ENCODE measurements at regions not wholly inside any gene's neighbourhood (a gene's known extent, or its start where the extent isn't known, plus 50 kb on each side); places are given as distances from the start of the nearest gene placed in this dataset.
A peak's percentile ranks its signal among the peaks of the same experiment; 100 is the strongest.

DNA sequence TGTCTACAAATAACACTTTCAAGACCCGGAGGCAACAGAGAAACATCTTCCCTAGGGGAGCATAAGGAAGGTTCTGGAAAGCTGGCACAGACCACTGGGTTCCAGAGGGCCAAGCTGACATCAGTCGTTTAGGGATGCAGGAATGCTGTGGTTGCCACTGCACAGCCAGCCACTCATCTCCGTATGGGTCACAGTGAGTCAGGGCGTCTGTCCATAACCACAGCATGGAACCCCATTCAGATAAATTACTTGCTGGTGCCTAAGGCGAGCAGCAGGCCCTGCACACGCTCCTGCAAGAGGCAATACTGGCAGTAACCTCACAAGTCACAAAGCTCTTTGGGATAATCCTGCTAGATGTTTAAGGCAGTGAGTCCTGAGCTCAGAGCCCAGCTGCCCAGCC, 140.9 kb upstream of the UBL3 start:
- peak; percentile 94 for DNase-seq

DNA sequence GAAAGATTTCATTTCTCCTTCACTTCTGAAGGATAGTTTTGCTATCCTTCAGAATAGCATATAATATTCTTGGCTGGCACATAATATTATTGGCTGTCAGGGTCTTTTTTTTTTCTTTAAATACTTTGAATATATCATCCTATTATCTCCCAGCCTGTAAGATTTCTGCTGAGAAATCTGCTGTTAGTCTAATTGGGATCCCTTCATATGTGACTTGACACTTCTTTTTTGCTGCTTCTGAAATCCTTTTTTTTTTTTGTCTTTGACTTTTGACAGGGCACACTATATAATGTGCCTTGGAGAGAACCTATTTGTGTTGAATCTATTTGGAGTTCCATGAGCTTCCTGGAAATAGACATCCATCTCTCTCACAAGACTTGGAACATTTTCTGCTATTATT, 136.9 kb upstream of the UBL3 start:
- DNase-seq = no peak

DNA sequence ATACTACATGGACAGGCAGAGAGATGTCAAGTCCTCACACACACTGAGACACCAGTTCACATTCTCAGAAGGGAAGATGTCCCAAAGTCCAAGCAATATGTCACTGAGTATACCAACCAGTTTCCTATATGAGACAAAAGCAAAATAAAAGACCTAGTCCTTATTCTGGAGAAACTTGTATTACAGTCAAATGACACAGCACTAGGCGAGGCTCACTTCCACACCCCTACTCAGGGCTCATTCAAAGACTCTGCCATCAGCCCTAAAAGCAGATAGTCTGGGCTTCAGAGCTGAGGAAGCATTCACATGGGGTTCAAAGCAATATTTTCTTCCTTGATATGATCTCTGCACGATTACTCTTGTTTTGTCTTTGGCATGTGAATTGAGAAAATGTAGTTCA, 129.9 kb upstream of the UBL3 start:
- DNase-seq = no peak

DNA sequence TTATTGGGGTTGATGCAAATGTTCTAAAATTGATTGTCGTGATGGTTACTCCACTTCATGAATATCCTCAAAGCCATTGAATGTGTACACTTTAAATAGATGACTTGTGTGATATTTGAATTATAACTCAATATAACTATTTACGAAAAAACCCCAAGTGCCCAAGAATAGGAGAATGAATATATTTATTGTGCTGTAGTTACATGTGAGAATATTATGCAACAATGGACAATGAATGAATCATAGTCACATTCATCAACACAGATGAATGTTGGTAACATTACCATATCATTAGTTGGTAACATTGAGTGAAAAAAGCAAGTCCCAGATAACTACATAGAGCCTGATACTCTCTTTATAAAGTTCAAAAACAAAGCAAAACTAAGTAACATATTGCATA, 127.8 kb upstream of the UBL3 start:
- no peak for DNase-seq

DNA sequence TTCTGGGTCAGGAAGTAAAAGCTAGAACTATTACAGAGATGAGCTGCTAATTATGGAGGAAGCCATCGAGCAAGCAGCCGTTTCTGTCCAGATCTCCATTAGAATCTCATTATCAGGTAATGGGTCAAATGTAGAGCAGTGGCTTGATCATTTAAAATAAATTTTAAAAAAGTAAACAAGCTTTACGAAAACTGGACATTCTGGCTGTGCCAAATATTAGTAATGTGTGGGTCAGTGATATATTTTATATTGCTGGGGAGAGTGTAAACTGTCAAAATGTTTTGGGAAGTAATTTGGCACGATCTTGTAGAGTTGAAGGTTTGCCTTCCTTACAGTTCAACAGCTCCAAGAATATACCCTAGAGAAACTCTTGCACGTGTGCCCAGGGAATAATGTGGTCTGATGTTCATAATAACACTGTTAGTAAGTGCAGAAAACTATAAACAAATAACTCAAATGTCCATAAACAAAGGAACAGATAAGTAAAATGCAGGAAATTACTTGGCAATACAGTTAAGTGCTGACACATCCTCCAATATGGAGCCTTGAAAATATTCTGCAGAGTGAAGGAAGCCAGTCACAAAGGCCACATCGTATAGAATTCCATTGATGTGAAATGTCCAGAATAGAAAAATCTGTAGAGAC, 127.2 kb upstream of the UBL3 start:
- no peak for DNase-seq

DNA sequence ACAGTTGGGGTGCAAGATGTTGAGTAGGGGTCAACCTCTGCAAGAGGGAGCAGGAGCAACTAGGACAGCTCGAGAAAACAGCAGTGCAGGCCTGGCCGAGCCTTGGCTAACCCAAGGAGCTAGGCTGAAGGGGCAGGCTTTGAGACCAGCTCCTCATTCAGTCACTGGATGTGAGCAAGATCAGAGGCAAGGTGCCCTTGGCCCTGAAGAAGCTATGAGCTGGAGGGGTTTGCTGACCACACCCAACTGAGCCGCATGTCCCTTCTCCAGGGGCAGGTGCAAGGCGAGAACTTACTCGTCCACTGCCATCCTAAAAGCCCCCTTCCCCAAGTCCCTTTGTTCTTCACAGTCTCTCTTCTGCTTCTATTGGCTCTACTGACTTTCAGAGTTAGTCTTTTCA, 126.1 kb upstream of the UBL3 start:
- no peak for DNase-seq

DNA sequence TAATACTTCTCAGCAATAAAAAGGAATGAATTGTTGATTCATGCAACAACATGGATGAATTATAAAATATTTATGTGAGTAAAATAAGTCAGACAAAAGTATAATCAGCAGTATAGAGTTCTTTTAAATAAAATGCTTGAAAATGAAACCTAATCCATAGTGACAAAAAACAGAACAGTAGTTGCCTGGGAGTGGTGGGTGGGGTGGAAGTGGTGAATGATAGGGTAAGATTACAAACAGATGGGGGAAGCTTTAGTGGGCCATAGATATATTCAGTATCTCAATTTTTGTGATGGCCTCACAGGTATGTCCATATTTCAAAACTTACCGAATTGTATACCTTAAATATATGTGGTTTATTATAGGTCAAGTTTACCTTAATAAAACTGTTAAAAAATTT, 124.9 kb upstream of the UBL3 start:
- DNase-seq = no peak

DNA sequence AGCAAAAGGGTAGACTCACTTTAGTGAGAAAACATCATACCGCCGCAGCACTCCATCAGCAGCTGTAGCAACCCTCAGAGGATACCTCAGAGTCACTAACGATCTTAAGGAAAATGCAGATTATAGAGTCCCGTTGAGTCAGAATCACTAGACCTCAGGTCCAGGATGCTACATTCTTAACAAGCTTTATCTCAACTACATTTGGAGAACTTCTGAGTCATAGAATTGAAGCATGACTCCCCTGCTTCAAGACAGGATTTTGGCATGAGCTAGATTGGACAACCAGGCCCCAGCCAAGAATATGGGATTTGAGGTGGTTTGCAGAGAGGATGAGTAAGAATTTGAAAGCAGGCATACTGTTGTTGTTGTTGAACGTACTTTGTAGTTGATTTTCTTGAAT, 118.9 kb upstream of the UBL3 start:
- DNase-seq = peak; percentile 89

DNA sequence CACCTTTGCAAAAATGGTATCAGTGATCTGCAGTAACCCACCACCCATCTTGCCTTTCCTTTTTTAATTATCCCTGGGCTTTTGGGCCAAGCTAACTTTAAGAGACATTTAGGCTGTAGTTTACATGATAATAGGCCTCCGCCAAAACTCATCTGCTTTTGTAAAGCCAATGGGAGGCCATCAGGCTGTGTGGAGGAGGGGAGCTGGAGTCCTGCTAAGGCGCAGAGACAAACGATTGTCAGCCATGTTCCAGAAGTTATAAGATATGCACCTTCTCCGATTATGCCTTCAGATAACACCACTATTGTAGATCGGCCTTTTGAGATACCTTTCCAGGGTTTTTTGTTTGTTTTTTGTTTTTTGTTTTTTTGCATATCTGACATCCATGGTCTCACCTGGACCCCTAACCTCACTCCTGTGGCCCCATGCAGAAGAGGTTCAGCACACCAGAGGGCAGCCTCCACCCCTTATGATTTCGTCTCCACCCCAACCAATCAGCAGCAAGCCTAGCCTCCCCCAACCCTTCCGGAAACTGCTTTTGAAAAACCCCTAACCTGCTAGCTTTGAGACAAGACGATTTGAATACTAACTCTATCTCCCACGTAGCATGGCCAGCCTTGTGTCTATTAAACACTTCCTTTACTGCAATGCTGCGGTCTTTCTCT, 113.9 kb upstream of the UBL3 start:
- no peak for DNase-seq

DNA sequence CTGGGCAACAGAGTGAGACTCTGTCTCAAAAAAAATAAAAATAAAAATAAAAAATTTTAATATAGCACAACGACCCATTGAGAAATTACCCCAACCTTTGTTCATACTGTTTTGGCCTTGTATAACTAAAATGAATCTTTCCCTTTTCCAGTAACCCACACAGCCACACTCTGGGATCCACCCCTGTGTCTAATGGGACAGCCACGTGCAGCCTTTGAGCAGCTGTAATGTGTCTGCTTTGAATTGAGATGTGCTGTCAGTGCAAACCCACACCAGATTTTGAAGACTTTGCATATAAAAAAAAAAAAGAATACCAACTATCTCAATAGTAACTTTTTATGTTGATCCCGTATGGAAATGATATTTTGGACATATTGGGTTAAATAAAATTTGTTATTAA, 112.7 kb upstream of the UBL3 start:
- no peak for DNase-seq

DNA sequence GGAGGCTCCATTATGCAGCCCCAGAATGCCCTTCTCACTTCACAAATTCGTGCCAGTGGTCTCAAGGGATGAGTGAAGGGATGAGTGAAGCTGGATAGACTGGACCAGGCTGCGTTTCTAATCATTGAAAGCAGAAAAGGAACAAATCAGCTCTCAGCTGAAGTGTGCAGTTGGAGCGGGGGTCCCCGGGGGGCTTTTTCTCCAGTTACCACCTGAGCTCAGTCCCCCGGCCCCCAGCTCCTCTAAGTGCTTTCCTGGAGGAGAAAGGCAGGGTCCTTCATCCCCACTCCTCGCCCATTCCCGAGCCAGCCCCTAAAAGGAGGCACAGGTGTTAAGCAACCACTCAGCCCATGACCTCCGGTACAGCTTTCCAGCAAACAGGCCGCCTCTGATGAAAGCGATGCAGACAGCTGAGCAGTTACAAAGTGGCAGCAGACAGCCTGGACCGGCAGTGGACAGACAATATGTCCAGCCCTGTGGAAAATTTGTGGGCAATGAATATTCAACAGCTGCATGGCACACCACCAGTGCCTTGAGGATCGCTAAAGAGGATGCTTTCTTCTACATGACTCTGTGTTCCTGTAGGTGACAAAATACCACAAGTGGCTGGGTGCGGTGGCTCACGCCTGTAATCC, 110.7 kb upstream of the UBL3 start:
- DNase-seq = no peak

DNA sequence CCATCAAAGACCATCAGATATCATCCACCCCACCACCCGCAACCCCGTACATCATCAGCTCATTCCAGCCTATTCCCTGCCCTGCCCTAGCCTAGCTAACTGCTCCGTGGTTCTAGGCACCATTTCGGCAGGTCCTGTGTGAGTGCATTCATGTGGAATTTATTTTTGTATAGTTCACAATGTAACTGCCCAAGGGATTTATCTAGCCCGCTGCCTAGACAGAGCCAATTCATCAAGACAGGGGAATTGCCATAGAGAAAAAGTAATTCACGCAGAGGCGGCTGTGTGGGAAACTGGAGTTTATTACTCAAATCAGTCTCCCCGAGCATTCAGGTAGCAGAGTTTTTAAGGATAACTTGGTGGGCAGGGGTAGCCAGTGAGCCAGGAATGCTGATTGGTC, 109.2 kb upstream of the UBL3 start:
- DNase-seq = no peak

DNA sequence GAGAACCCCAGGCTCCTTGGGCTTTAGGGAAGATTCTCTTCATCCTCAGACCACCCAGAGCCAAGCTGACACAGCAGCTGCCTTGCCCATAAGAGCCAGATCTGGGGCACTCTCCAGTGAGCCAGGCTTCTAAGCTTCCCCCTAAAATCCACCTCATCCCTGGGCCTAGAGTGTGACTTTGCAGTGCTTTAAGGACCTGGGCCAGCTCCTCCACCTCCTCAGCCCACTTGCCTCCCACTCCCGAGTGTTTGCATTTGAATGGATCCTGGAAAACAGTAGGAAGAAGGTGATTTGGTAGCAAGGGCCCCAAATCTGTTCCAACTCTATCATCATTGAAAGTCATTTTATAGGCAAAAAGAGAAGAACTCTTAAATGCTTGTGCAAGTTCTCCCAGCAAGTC, 108.7 kb upstream of the UBL3 start:
- no peak for DNase-seq

DNA sequence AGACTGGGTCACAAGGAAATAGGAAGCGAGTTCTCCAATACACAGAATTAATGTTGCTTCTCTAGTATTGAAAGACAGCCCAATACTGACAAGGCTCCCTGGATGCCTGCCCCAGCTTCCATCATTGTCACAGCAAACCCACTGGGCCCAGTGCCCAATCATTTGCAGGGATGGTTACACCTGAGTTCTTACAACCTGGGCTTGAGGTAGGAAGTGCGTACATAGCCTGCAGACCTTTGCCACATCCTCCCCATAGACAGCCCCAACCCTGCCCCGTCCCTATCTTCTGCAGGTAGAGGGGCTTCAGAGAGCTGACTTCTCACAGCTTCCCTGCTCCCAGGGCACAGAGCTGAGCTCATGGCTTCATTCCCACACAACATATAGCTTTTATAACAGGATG, 108.1 kb upstream of the UBL3 start:
- no peak for DNase-seq

DNA sequence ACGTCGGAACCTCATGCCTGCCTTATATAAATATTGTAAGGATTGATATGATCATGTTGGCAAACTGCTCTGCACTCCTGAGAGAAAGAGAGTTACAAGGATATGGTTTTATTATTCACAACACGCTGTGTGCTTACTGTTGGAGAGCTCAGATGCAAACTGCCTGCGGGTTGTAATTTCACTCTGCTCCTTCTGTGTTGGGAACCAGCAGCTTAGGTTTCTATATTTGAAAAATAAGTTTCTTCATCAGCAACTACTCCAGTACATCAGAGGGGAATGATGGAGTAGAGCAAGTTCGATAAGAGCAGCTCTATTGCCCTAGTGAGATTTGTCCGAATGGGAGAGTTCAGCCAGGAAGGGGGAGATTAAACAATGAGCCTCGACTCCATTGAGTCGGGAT, 106.9 kb upstream of the UBL3 start:
- no peak for DNase-seq

DNA sequence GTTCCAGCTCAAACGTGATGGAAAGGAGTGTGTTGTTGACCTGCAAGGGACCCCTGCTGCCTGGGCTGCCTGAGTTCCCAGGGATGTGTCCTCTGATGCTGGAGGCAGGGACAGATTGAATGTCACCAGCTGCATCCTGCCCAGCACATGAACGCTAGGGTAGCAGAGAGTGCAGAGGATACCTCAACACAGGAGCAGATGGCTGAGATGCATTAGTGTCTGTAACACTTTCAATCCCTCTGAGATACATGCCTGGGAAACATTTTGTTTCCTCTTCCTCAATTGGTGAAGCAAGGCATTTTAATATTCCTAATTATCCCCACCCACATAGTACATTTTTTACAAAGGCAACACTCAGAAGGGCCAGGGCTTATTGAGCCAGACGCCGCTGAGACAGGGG, 106.4 kb upstream of the UBL3 start:
- no peak for DNase-seq

DNA sequence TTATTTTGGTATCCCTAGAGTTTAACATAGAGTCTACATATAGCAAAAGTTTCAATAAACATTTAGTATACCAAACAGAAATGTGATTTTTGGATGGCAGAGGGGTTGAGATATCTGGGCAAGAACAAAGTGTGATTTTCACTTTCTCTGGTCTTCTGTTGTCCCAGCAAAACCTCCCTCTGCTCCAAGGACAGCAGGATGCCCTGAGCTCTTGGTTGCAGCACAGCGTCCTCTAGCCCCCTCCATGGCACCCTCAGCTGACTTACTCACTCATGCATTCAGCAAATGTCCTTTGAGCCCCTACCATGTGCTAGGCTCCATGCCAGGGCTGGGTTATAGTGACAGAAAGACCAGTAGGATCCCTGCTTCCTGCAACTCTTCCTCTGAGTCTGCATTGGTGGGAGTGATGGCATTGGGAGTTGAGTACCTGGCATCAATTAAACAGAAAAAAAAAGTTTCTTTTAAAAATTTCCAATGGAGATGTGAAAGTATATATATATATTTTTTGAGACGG, 104.8 kb upstream of the UBL3 start:
- no peak for DNase-seq

DNA sequence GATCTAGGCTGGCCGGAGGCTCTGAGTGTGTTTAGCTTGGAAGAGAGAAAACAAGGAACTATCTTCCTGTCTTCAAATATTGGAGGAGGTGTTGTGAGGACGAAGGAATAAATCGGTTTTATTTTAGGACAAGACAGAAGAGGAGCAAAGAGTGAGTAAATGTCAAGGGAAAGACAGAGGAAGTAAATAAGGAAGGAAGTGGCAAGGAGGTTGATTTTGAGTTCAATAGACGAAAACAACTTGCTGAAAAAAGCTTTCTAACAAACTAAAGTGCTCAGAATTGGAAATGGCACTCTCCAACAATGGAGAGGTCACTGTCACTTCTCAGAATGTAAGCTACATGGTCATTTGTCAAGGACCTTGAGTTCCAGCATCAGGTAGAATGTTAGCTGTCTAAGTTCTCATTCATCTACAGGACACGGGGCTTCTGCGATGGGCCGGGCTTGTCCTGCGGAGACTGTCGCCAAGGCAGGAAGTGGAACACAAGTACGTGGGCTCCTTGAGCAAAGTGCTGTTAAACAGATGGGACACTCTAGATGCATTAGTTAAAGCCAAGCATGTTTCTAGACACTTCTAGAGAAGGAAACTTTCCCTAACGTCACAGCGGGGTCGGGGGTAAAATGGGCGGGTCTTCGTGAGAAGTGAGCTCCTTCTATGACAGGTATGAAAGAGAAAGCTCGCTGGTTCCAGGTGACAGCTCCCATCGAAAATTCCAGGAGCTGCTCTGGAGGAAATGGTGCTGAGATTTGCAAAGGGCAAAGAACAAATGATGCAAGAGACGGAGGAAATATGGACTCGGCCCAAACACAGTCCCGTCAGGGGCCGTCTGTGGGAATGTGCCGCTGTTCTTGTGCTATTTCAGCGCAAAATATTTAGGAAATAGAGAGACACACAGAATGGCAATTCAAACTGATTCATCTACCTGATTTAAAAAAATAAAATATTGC, 103.9 kb upstream of the UBL3 start:
- DNase-seq = no peak

DNA sequence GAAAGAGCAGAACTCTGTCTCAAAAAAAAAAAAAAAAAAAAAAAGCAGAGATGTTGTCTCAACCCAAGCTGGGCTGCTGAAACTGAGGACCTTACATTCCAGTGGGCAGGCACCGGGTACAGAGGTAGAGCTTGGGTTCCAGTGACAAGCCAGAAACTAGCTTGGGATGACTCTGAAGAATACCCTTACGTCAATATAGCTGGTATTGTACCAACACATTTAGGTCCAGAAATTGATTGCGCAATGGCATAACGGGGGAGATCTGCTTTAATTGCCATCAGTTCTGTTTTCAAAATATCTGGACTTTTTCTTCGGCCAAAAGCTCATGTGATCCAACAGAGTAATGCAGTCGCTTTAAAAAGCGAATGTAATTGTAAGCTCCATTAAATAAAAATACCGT, 103.1 kb upstream of the UBL3 start:
- DNase-seq = no peak

DNA sequence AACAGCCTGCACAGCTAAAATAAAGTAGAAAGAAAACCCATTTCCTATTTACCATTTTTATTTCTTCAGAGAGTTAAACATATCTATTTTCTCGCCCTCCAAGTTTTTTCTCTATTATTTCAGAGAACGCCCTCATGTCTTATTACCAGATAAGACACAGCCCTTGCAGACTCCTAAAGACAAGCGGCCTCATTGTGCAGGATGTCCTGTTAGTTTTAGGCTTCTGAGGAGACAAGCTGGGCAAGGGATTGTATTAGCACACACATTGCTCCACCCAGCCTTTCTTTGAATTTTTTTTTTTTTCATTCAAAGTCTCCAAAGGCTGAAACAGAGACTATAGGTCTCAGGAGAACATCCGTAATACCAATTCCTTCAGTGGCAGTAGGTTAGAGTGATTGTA, 101.8 kb upstream of the UBL3 start:
- DNase-seq = no peak

DNA sequence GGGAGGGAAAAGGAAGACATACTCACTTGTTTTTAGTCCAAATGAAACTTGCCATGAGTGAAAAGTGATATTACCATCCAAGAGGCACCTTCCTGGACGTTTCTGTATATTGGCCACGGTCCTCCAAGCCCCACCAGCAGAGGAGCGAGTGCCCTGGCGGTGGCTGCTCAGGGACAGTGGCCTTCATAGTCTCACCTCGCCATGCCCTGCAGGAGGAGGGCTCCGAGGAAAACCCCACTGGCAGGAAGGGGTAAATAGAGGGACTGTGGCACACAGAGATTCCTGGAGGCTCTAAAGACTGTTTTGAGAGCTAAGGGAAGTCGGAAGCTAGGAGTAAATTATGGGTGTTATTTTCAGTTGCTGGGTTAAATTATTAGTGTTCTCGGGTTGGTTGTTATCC, 98.4 kb upstream of the UBL3 start:
- DNase-seq = no peak

DNA sequence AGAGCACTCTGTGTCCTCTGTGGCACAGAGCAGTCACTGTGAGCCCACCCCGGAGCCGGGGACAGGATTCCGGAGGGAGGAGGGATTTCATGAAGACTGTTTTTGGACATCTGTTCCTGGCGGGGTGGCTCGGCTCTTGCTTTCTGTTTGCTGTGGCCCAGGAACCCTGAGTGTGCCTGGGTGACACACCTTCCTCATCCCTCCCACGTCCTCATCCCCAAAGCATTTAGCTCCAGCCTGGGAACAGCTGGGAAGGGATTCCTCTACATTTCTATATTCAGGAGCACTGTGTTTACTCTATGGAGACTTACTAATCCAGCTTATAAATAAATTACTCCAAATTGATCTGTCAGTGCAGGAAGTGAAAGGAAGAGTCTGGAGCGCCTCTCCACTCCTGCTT, 97.8 kb upstream of the UBL3 start:
- DNase-seq = peak; percentile 44

DNA sequence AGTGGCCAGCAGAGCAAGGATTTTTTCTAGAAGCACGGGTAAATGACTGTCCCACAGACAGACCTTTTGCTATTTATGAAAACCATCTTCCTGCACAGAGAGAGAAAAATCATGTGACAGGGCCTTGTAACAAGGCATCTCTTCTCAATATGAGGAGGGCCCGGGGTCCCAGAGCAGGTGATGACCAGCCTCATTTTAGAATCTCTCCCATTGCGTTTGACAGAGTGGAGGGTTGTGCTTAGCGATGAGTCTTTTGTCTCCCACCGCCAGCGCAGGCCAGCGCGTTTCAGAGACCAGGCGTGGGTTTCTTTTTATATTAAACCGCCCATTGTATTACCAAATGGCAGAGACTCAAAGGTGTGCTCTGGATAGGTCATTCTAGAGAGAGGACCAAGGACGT, 97.4 kb upstream of the UBL3 start:
- no peak for DNase-seq

All from fibroblast of skin of right quadriceps (primary cell).